Ishikawa (cell line): ENCODE measurements at regions not wholly inside any gene's neighbourhood (a gene's known extent, or its start where the extent isn't known, plus 50 kb on each side); places are given as distances from the start of the nearest gene placed in this dataset.

Source experiments
- NFIC ChIP-seq: IDR thresholded peaks from 2 replicates; pipeline ENCODE4 v1.6.1; 2012
- TAF1 ChIP-seq: IDR thresholded peaks from 2 replicates; pipeline ENCODE4 v1.6.1; 2012; ENCODE audit warnings: low read depth, mild to moderate bottlenecking
- TCF12 ChIP-seq: IDR thresholded peaks from 2 replicates; pipeline ENCODE4 v1.6.1; 2012; ENCODE audit warnings: low read depth
- YY1 ChIP-seq: IDR thresholded peaks from 2 replicates; pipeline ENCODE4 v1.6.1; 2012; ENCODE audit warnings: low read depth

- TF ChIP-seq TAF1 (no peak), YY1 (no peak), TCF12 (no peak), NFIC (no peak)
Observed at GRCh38 chr13:22773465-22773864, 407.3 kb upstream of the SGCG start.
